Ectodermal cell (in vitro differentiated cells): ENCODE measurements at regions not wholly inside any gene's neighbourhood (a gene's known extent, or its start where the extent isn't known, plus 50 kb on each side); places are given as distances from the start of the nearest gene placed in this dataset.

Experiments used
- H3K27ac ChIP-seq: 2 replicates; pipeline ENCODE4 v1.7.0; 2013; ENCODE audit warnings: mild to moderate bottlenecking, low read depth, low read length; ENCODE audit not compliant: insufficient read depth, poor library complexity, severe bottlenecking
- H3K27me3 ChIP-seq: 2 replicates; pipeline ENCODE4 v1.7.0; 2013; ENCODE audit warnings: mild to moderate bottlenecking, low read length; ENCODE audit not compliant: insufficient read depth, control insufficient read depth, poor library complexity, severe bottlenecking
- H3K36me3 ChIP-seq: one replicate; pipeline ENCODE4 v1.7.0; 2013; ENCODE audit warnings: low read length; ENCODE audit not compliant: control insufficient read depth, insufficient read depth
- H3K4me1 ChIP-seq: one replicate; pipeline ENCODE4 v1.7.0; 2013; ENCODE audit warnings: low read length; ENCODE audit not compliant: control insufficient read depth, insufficient read depth
- H3K4me3 ChIP-seq: 2 replicates; pipeline ENCODE4 v1.7.0; 2013; ENCODE audit warnings: low read depth, low read length, control low read depth; ENCODE audit not compliant: insufficient read depth
- H3K9me3 ChIP-seq: 2 replicates; pipeline ENCODE4 v1.7.0; 2013; ENCODE audit warnings: mild to moderate bottlenecking, low read length, moderate library complexity; ENCODE audit not compliant: control insufficient read depth
- WGBS, 2 experiments: methylation state at CpG; one replicate each; pipeline ENCODE4 v1.1.7; 2013; ENCODE audit warnings: missing lambda C conversion rate in 2 of 2; 5-methylcytosine and 5-hydroxymethylcytosine counted together

GRCh38 chr9:134585021-134585561 lies 56.5 kb upstream of the COL5A1 start:
- Histone ChIP-seq H3K4me1 (peaks cover 3% of the 10 kb centered on the region), H3K9me3 (no peaks in the 10 kb centered on the region), H3K27ac (no peak overlapping the region), H3K27me3 (no peaks in the 10 kb centered on the region), H3K4me3 (no peak overlapping the region), H3K36me3 (no peaks in the 10 kb centered on the region)
- 89 to 91% methylated on average over 18 of the region's 18 CpGs for WGBS, 2 experiments

GRCh38 chr9:134585746-134586706 lies 55.6 kb upstream of the COL5A1 start:
- H3K27ac ChIP-seq: no peak overlapping the region
- H3K4me1 ChIP-seq: peaks cover 9% of the 10 kb centered on the region
- H3K4me3 ChIP-seq: no peak overlapping the region
- WGBS, 2 experiments: 89 to 92% methylated on average over 28 of the region's 28 CpGs
- no peaks in the 10 kb centered on the region for H3K36me3 ChIP-seq
- no peaks in the 10 kb centered on the region for H3K9me3 ChIP-seq
- H3K27me3 ChIP-seq: no peaks in the 10 kb centered on the region

GRCh38 chr9:134589748-134590147 lies 51.9 kb upstream of the COL5A1 start:
- WGBS, 2 experiments: 48 to 52% methylated on average over 7 of the region's 7 CpGs
- Histone ChIP-seq H3K27me3 (no peaks in the 10 kb centered on the region), H3K4me3 (no peak overlapping the region), H3K27ac (no peak overlapping the region), H3K9me3 (no peaks in the 10 kb centered on the region), H3K4me1 (peaks cover 21% of the 10 kb centered on the region), H3K36me3 (no peaks in the 10 kb centered on the region)

GRCh38 chr9:134590240-134591081 lies 51.1 kb upstream of the COL5A1 start:
- WGBS, 2 experiments: 90 to 91% methylated on average over 19 of the region's 19 CpGs

GRCh38 chr9:134591082-134591571 lies 50.5 kb upstream of the COL5A1 start:
- WGBS, 2 experiments: 83 to 88% methylated on average over 11 of the region's 11 CpGs
- H3K36me3 ChIP-seq: no peaks in the 10 kb centered on the region
- no peak overlapping the region for H3K4me3 ChIP-seq
- peaks cover 21% of the 10 kb centered on the region for H3K4me1 ChIP-seq
- no peak overlapping the region for H3K27ac ChIP-seq
- no peaks in the 10 kb centered on the region for H3K27me3 ChIP-seq
- no peaks in the 10 kb centered on the region for H3K9me3 ChIP-seq

More at GRCh38 chr9:134590240-134591081, 51.1 kb upstream of the COL5A1 start:
- Histone ChIP-seq H3K27ac (no peak overlapping the region), H3K4me1 (peaks cover 21% of the 10 kb centered on the region), H3K27me3 (no peaks in the 10 kb centered on the region), H3K4me3 (no peak overlapping the region), H3K9me3 (no peaks in the 10 kb centered on the region), H3K36me3 (no peaks in the 10 kb centered on the region)

- Histone ChIP-seq H3K4me1 (peaks cover 21% of the 10 kb centered on the region), H3K27ac (no peak overlapping the region), H3K4me3 (no peak overlapping the region), H3K9me3 (no peaks in the 10 kb centered on the region), H3K36me3 (no peaks in the 10 kb centered on the region), H3K27me3 (no peaks in the 10 kb centered on the region)
- 86 to 88% methylated on average over 5 of the region's 5 CpGs for WGBS, 2 experiments
Observed at GRCh38 chr9:134591573-134591981, 50.0 kb upstream of the COL5A1 start.
